ENCODE measurements at regions not wholly inside any gene's neighbourhood (a gene's known extent, or its start where the extent isn't known, plus 50 kb on each side); places are given as distances from the start of the nearest gene placed in this dataset.

DNA sequence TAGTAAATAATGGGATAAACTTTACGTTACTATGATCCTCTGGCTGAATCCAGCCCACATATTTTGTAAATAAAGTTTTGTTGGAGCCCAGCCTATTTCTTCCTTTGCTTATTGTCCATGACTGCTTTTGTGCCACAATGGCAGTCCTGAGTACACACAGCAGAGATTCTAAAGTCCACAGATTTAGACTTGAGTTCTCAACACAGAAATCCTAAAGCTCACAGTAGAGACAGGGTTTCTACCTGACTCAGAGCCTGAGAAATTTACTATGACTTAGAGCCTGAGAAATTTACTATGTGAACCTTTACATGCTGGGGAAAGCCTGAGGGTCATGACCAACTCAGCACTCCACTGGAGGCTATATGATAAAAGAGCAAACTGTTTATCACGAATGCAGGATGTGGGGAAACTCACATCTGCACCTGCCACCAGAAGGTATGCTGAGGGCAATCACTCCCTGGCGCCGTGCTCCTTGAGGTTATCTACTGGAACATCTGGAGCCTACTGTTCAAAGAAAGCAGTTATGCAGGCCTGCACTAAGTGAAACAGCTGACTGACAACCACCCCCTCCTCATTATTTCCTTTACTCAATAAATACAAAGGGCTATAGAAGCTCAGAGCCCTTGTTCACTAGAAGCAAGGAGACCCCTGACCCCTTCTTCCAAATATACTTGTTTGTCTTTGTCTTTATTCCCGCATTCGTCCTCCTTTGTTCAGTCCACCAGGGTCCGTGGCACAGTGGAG, 52.6 kb upstream of the BICD1 start:
- TF ChIP-seq ZBTB7A (IDR thresholded peaks at IDR 0.05; ENCODE audit: low read depth) (no peak), CEBPB (IDR thresholded peaks at IDR 0.05) (no peak), YY1 (IDR thresholded peaks at IDR 0.05; ENCODE audit: low read depth) (no peak), EP300 (IDR thresholded peaks at IDR 0.05; ENCODE audit: borderline replicate concordance) (no peak), RAD21 (IDR thresholded peaks at IDR 0.05; ENCODE audit: low read depth) (no peak), REST (IDR thresholded peaks at IDR 0.05; ENCODE audit: low read depth) (no peak), FOXM1 (IDR thresholded peaks at IDR 0.05; ENCODE audit: borderline replicate concordance, low read depth) (no peak), CREB1 (IDR thresholded peaks at IDR 0.05; ENCODE audit: low read depth) (no peak)

Measured in Ishikawa (cell line).